Suprapubic skin (tissue), 3 donors: ENCODE measurements at regions not wholly inside any gene's neighbourhood (a gene's known extent, or its start where the extent isn't known, plus 50 kb on each side); places are given as distances from the start of the nearest gene placed in this dataset.

Source experiments
- CTCF ChIP-seq, 2 donors: fragments of 200-600 bp in 1 of 2; fragments of 450-650 bp in 1 of 2; sonication (generic) in 1 of 2; IDR thresholded peaks; one replicate each; pipeline ENCODE4 v1.5.1; 2016 to 2019; ENCODE audit warnings: antibody characterized with exemption in 2 of 2, mild to moderate bottlenecking in 1 of 2, moderate library complexity in 1 of 2
- EP300 ChIP-seq: sonication (generic); formaldehyde crosslinking; IDR thresholded peaks from one replicate; pipeline ENCODE4 v1.6.1; 2017; ENCODE audit warnings: antibody characterized with exemption

- no peak for TF ChIP-seq EP300
- no peak for TF ChIP-seq CTCF (IDR thresholded peaks at IDR 0.05)
Measured at GRCh38 chr6:90444160-90444714, 142.6 kb downstream of the MAP3K7 start.
